HCT116 (cell line): ENCODE measurements at regions not wholly inside any gene's neighbourhood (a gene's known extent, or its start where the extent isn't known, plus 50 kb on each side); places are given as distances from the start of the nearest gene placed in this dataset.

Source experiments
- ATAC-seq: fragments of 200-7000 bp; cut with Tn5 transposase; 2 replicates; pipeline ENCODE4 v1.9.1; 2020; ENCODE audit warnings: mild to moderate bottlenecking, moderate library complexity
- BruUV-seq: library from RNA; stranded (reverse); fragments of 400-500 nt; replicated peaks from 2 replicates; lab custom pipeline; 2021; lab: Mats Ljungman, UMichigan
- CTCF ChIA-PET: fragments of 300-600 bp; sonication (Branson Sonifier 250); formaldehyde crosslinking; loops from one replicate; lab custom pipeline; 2021; ENCODE audit warnings: antibody characterized with exemption; lab: Charles Lee
- POLR2A ChIA-PET: fragments of 300-600, 350-600 bp; sonication (Branson Sonifier 250); formaldehyde crosslinking; loops from one replicate; lab custom pipeline; 2021; ENCODE audit warnings: antibody characterized with exemption; lab: Charles Lee
- RAD21 ChIA-PET, 2 experiments: fragments of 300-600 bp; sonication (Branson Sonifier 250); formaldehyde crosslinking; loops; one replicate each; lab custom pipeline; 2023; ENCODE audit warnings: low total read pairs in 2 of 2; ENCODE audit not compliant: uncharacterized antibody in 2 of 2, unreplicated experiment in 2 of 2, low non-redundant PET in 1 of 2; lab: Charles Lee
- DNase-seq: peaks from one replicate; pipeline ENCODE4 v3.0.0-alpha.2; 2010; ENCODE audit warnings: low read depth, low spot score
- H2AFZ ChIP-seq: fragments of 200-600 bp; shearing (Covaris generic), sonication (generic); 2 replicates; pipeline ENCODE4 v1.6.1; 2017; ENCODE audit warnings: low read depth, mixed run types, mixed read lengths, antibody characterized with exemption, low read length; ENCODE audit not compliant: poor library complexity, severe bottlenecking
- H3K27ac ChIP-seq: 2 replicates; pipeline ENCODE4 v1.5.1; 2012; ENCODE audit warnings: low read depth, low read length
- H3K27me3 ChIP-seq: fragments of 200-600 bp; sonication (generic); 2 replicates; pipeline ENCODE4 v1.6.1; 2016; ENCODE audit warnings: mixed run types, low read length, mixed read lengths; ENCODE audit not compliant: insufficient read depth
- H3K36me3 ChIP-seq, 2 experiments: fragments of 200-500 bp in 1 of 2; fragments of 200-600 bp in 1 of 2; sonication (Bioruptor generic) in 1 of 2; sonication (generic) in 1 of 2; 2 replicates each; pipeline versions ENCODE4 v1.5.1 to v1.6.1; 2014 to 2016; ENCODE audit warnings: low read length in 2 of 2, inconsistent platforms in 1 of 2, mixed read lengths in 1 of 2, mixed run types in 1 of 2; ENCODE audit not compliant: insufficient read depth in 2 of 2, control insufficient read depth in 1 of 2
- H3K4me1 ChIP-seq, 2 experiments: fragments of 200-600 bp in 1 of 2; sonication (generic) in 1 of 2; 2 replicates each; pipeline versions ENCODE4 v1.5.1 to v1.6.1; 2012 to 2017; ENCODE audit warnings: low read length in 2 of 2, inconsistent platforms in 1 of 2, mild to moderate bottlenecking in 1 of 2, mixed read lengths in 1 of 2, mixed run types in 1 of 2, moderate library complexity in 1 of 2; ENCODE audit not compliant: insufficient read depth in 2 of 2, control insufficient read depth in 1 of 2
- H3K4me2 ChIP-seq: fragments of 200-600 bp; sonication (generic); 2 replicates; pipeline ENCODE4 v1.6.1; 2017; ENCODE audit warnings: mixed run types, low read length, mixed read lengths
- H3K4me3 ChIP-seq, 2 experiments: fragments of 200-600 bp in 1 of 2; sonication (generic) in 1 of 2; replicated peaks in 1 of 2; 2 replicates each; pipeline ENCODE4 v1.5.1; 2011 to 2016; ENCODE audit warnings: low read length in 2 of 2, control low read depth in 1 of 2, low read depth in 1 of 2, mild to moderate bottlenecking in 1 of 2, mixed read lengths in 1 of 2, mixed run types in 1 of 2
- H3K79me2 ChIP-seq: fragments of 200-600 bp; sonication (generic); 2 replicates; pipeline ENCODE4 v1.6.1; 2017; ENCODE audit warnings: mild to moderate bottlenecking, mixed run types, low read length, moderate library complexity, mixed read lengths; ENCODE audit not compliant: insufficient read depth
- H3K9ac ChIP-seq: fragments of 200-600 bp; sonication (generic); 2 replicates; pipeline ENCODE4 v1.6.1; 2016; ENCODE audit warnings: low read length, mixed read lengths
- H3K9me2 ChIP-seq: fragments of 200-600 bp; sonication (generic), shearing (Covaris generic); 2 replicates; pipeline ENCODE4 v1.6.1; 2017; ENCODE audit warnings: mixed run types, mild to moderate bottlenecking, moderate library complexity; ENCODE audit not compliant: insufficient read depth
- H3K9me3 ChIP-seq, 2 experiments: fragments of 200-500 bp in 1 of 2; fragments of 200-600 bp in 1 of 2; sonication (Bioruptor generic) in 1 of 2; sonication (generic) in 1 of 2; 2 replicates each; pipeline ENCODE4 v1.6.1; 2014 to 2017; ENCODE audit warnings: low read length in 2 of 2, mixed read lengths in 2 of 2, inconsistent platforms in 1 of 2, low read depth in 1 of 2, mild to moderate bottlenecking in 1 of 2, mixed run types in 1 of 2, moderate library complexity in 1 of 2; ENCODE audit not compliant: control insufficient read depth in 1 of 2, insufficient read depth in 1 of 2
- H4K20me1 ChIP-seq: fragments of 200-600 bp; sonication (generic), shearing (Covaris generic); 2 replicates; pipeline ENCODE4 v1.6.1; 2017; ENCODE audit warnings: mixed run types, mild to moderate bottlenecking, moderate library complexity; ENCODE audit not compliant: insufficient read depth
- ATF3 ChIP-seq: IDR thresholded peaks from 2 replicates; pipeline ENCODE4 v1.6.1; 2012
- CEBPB ChIP-seq: IDR thresholded peaks from 2 replicates; pipeline ENCODE4 v1.6.1; 2012; ENCODE audit warnings: low read depth
- CTCF ChIP-seq, 3 experiments: fragments of 200-600 bp in 1 of 3; sonication (generic) in 1 of 3; IDR thresholded peaks in 2 of 3; conservative IDR thresholded peaks in 1 of 3; 2 replicates each; pipeline ENCODE4 v1.5.1; 2012 to 2017; ENCODE audit warnings: low read depth in 2 of 3, low read length in 2 of 3, antibody characterized with exemption in 1 of 3, borderline replicate concordance in 1 of 3, control low read depth in 1 of 3, mild to moderate bottlenecking in 1 of 3, mixed read lengths in 1 of 3, mixed run types in 1 of 3, moderate library complexity in 1 of 3; ENCODE audit not compliant: insufficient read depth in 1 of 3
- EGR1 ChIP-seq: IDR thresholded peaks from 2 replicates; pipeline ENCODE4 v1.6.1; 2012; ENCODE audit warnings: low read depth
- ELF1 ChIP-seq: IDR thresholded peaks from 2 replicates; pipeline ENCODE4 v1.6.1; 2012; ENCODE audit warnings: low read depth, borderline replicate concordance
- EZH2phosphoT487 ChIP-seq: fragments of 200-600 bp; IDR thresholded peaks from 2 replicates; pipeline ENCODE4 v1.6.1; 2018; ENCODE audit warnings: antibody characterized with exemption, borderline replicate concordance
- FOSL1 ChIP-seq: IDR thresholded peaks from 2 replicates; pipeline ENCODE4 v1.6.1; 2012; ENCODE audit warnings: low read depth
- JUND ChIP-seq: IDR thresholded peaks from 2 replicates; pipeline ENCODE4 v1.6.1; 2012
- MAX ChIP-seq: IDR thresholded peaks from 2 replicates; pipeline ENCODE4 v1.6.1; 2012
- RAD21 ChIP-seq: IDR thresholded peaks from 2 replicates; pipeline ENCODE4 v1.6.1; 2012; ENCODE audit warnings: low read depth, mild to moderate bottlenecking
- REST ChIP-seq: IDR thresholded peaks from 2 replicates; pipeline ENCODE4 v1.6.1; 2012; ENCODE audit warnings: low read depth
- SIN3A ChIP-seq: IDR thresholded peaks from 2 replicates; pipeline ENCODE4 v1.6.1; 2012; ENCODE audit warnings: low read depth
- SRF ChIP-seq: IDR thresholded peaks from 2 replicates; pipeline ENCODE4 v1.6.1; 2012; ENCODE audit warnings: low read depth
- TCF7L2 ChIP-seq: IDR thresholded peaks from 2 replicates; pipeline ENCODE4 v1.7.0; 2011; ENCODE audit warnings: borderline replicate concordance, inconsistent platforms; ENCODE audit not compliant: insufficient read depth, insufficient read length; ENCODE audit errors: extremely low read depth
- YY1 ChIP-seq: IDR thresholded peaks from 2 replicates; pipeline ENCODE4 v1.6.1; 2011; ENCODE audit warnings: low read length, low read depth, moderate library complexity, mild to moderate bottlenecking; ENCODE audit not compliant: insufficient replicate concordance; ENCODE audit errors: extremely low read depth
- ZFX ChIP-seq: fragments of 450-650 bp; IDR thresholded peaks from 2 replicates; pipeline ENCODE4 v1.6.1; 2017
- intact Hi-C: fragments of 100-400 bp; cut with micrococcal nuclease; formaldehyde crosslinking; loops from 2 replicates; pipeline ENCODE4 v1.10.0; 2022

GRCh38 chr10:26355241-26355640 lies 82.9 kb upstream of the APBB1IP start:
- H3K4me3 ChIP-seq = no peak overlapping the region
- H3K9me3 ChIP-seq = no peaks in the 10 kb centered on the region
- TF ChIP-seq TCF7L2 (no peak), MAX (no peak), ELF1 (no peak), SIN3A (no peak), EZH2phosphoT487 (no peak), EGR1 (no peak), REST (no peak), SRF (no peak), JUND (no peak), ATF3 (no peak), ZFX (no peak), FOSL1 (no peak), CEBPB (no peak), RAD21 (no peak), YY1 (no peak), CTCF (IDR thresholded peaks at IDR 0.05 in 2 of 3, conservative IDR thresholded peaks at IDR 0.05 in 1 of 3; ENCODE audit: borderline replicate concordance in 1 of 3, insufficient read depth in 1 of 3, low read depth in 2 of 3, low read length in 2 of 3) (no peak)
- TF ChIP-seq, all 23 proteins: peak for 0
- H3K4me2 ChIP-seq = no peak overlapping the region
- no peaks in the 10 kb centered on the region for H3K4me1 ChIP-seq
- no TSS peak for BruUV-seq
- CTCF ChIA-PET = no interaction called here
- no peak for DNase-seq
- H3K36me3 ChIP-seq = no peaks in the 10 kb centered on the region
- H3K27me3 ChIP-seq = peaks cover 60% of the 10 kb centered on the region
- RAD21 ChIA-PET = no interaction called here
- POLR2A ChIA-PET = no interaction called here
- intact Hi-C loops = no loop called here
- no peak for ATAC-seq
- H3K79me2 ChIP-seq = no peaks in the 10 kb centered on the region
- H3K9ac ChIP-seq = no peak overlapping the region
- H4K20me1 ChIP-seq = no peaks in the 10 kb centered on the region
- H3K27ac ChIP-seq = no peak overlapping the region
- H3K9me2 ChIP-seq = no peaks in the 10 kb centered on the region
- no peak overlapping the region for H2AFZ ChIP-seq
